Activated CD8-positive, alpha-beta T cell treated with anti-CD3 and anti-CD28 coated beads for 36 hours (primary cell): ENCODE measurements at regions not wholly inside any gene's neighbourhood (a gene's known extent, or its start where the extent isn't known, plus 50 kb on each side); places are given as distances from the start of the nearest gene placed in this dataset.

Experiments used
- ATAC-seq: fragments of 200-7000 bp; cut with Tn5 transposase; one replicate; pipeline ENCODE4 v1.10.0; 2021; ENCODE audit warnings: mild to moderate bottlenecking, moderate library complexity
- CTCF ChIA-PET: fragments of 350-600 bp; sonication (Branson Sonifier 250); formaldehyde crosslinking; loops from one replicate; lab custom pipeline; 2021; ENCODE audit warnings: antibody characterized with exemption; lab: Charles Lee
- POLR2A ChIA-PET: fragments of 350-600 bp; sonication (Branson Sonifier 250); formaldehyde crosslinking; loops from one replicate; lab custom pipeline; 2021; ENCODE audit warnings: antibody characterized with exemption; lab: Charles Lee
- DNase-seq: peaks from one replicate; pipeline ENCODE4 v3.0.0-alpha.2; 2020
- H3K27ac Mint-ChIP-seq: one replicate; pipeline ENCODE4 v1.8.0; 2021; ENCODE audit warnings: mild to moderate bottlenecking, mixed read lengths
- H3K27me3 Mint-ChIP-seq: one replicate; pipeline ENCODE4 v1.8.0; 2021; ENCODE audit warnings: mixed read lengths
- H3K36me3 Mint-ChIP-seq: one replicate; pipeline ENCODE4 v1.8.0; 2021; ENCODE audit warnings: low read depth, mixed read lengths
- H3K4me1 Mint-ChIP-seq: one replicate; pipeline ENCODE4 v1.8.0; 2021; ENCODE audit warnings: low read depth, mixed read lengths
- H3K4me3 Mint-ChIP-seq: one replicate; pipeline ENCODE4 v1.8.0; 2021; ENCODE audit warnings: mild to moderate bottlenecking, moderate library complexity, mixed read lengths
- H3K9me3 Mint-ChIP-seq: one replicate; pipeline ENCODE4 v1.8.0; 2021; ENCODE audit warnings: mixed read lengths
- intact Hi-C: fragments of 100-400 bp; cut with micrococcal nuclease; formaldehyde crosslinking; loops from one replicate; pipeline ENCODE4 v1.10.0; 2022
- TF ChIP-seq, protein P1 (sequence below): fragments of 200-600 bp; IDR thresholded peaks from one replicate; pipeline ENCODE4 v1.8.0; 2022; ENCODE audit warnings: antibody characterized with exemption, mild to moderate bottlenecking

GRCh38 chr2:234339501-234339900, 157.4 kb downstream of the ARL4C start:
- H3K9me3 Mint-ChIP-seq, result peaks cover 9% of the 10 kb centered on the region
- CTCF ChIA-PET, result no interaction called here
- H3K27me3 Mint-ChIP-seq, result no peaks in the 10 kb centered on the region
- DNase-seq, result no peak
- POLR2A ChIA-PET, result no interaction called here
- no peak for ATAC-seq
- no peak overlapping the region for H3K4me3 Mint-ChIP-seq
- intact Hi-C loops, result no loop called here
- no peak overlapping the region for H3K27ac Mint-ChIP-seq
- peaks cover 2% of the 10 kb centered on the region for H3K36me3 Mint-ChIP-seq
- TF ChIP-seq, protein P1, sequence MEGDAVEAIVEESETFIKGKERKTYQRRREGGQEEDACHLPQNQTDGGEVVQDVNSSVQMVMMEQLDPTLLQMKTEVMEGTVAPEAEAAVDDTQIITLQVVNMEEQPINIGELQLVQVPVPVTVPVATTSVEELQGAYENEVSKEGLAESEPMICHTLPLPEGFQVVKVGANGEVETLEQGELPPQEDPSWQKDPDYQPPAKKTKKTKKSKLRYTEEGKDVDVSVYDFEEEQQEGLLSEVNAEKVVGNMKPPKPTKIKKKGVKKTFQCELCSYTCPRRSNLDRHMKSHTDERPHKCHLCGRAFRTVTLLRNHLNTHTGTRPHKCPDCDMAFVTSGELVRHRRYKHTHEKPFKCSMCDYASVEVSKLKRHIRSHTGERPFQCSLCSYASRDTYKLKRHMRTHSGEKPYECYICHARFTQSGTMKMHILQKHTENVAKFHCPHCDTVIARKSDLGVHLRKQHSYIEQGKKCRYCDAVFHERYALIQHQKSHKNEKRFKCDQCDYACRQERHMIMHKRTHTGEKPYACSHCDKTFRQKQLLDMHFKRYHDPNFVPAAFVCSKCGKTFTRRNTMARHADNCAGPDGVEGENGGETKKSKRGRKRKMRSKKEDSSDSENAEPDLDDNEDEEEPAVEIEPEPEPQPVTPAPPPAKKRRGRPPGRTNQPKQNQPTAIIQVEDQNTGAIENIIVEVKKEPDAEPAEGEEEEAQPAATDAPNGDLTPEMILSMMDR, result no peak
- peaks cover 12% of the 10 kb centered on the region for H3K4me1 Mint-ChIP-seq

DNA sequence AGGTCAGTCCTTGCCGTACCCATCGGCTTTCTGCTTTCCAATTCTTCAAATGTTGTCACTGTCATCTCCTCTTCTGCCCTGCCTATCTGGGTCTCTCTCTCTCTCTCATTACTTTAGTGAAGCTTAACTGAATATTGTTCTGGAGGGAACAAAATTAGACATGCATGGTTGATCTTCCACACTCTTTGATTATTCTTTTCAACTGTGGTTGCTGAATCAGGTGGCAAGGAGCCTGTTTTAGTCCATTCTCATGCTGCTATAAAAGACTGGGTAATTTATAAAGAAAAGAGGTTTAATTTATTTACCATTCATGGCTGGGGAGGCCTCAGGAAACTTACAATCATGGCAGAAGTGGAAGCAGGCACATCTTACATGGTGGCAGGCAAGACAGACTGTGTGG, 157.9 kb downstream of the ARL4C start:
- H3K27ac Mint-ChIP-seq, result no peak overlapping the region
- no peak overlapping the region for H3K4me3 Mint-ChIP-seq
- POLR2A ChIA-PET, result interaction anchor here (0.7 kb wide), 1 partner anchor 16 kb away, joined by 3 read pairs; no protein-coding TSS in a partner anchor

GRCh38 chr2:234335661-234336228, 161.1 kb downstream of the ARL4C start:
- Mint-ChIP-seq H3K27ac (peak overlapping the region; percentile 48), H3K9me3 (peaks cover 9% of the 10 kb centered on the region), H3K36me3 (peaks cover 2% of the 10 kb centered on the region), H3K4me3 (no peak overlapping the region), H3K4me1 (peaks cover 25% of the 10 kb centered on the region), H3K27me3 (no peaks in the 10 kb centered on the region)
- TF ChIP-seq, protein P1, result no peak
- intact Hi-C loops, result no loop called here
- ChIA-PET CTCF (interaction anchor here (1.4 to 2.2 kb wide), 2 partner anchors 46 to 63 kb away, joined by 3 to 8 read pairs; no protein-coding TSS in a partner anchor), POLR2A (interaction anchor here (1.0 kb wide), 1 partner anchor 120 kb away, joined by 3 read pairs; no protein-coding TSS in a partner anchor)
- ATAC-seq (peak; percentile 84), DNase-seq (peak; percentile 61)

More for the DNA sequence above, 157.9 kb downstream of the ARL4C start:
- H3K27me3 Mint-ChIP-seq, result no peaks in the 10 kb centered on the region
- H3K4me1 Mint-ChIP-seq, result peaks cover 15% of the 10 kb centered on the region
- H3K36me3 Mint-ChIP-seq, result peaks cover 2% of the 10 kb centered on the region
- intact Hi-C loops, result no loop called here
- TF ChIP-seq, protein P1, result no peak
- ATAC-seq (no peak), DNase-seq (no peak)
- CTCF ChIA-PET, result no interaction called here
- H3K9me3 Mint-ChIP-seq, result peaks cover 9% of the 10 kb centered on the region

- peaks cover 2% of the 10 kb centered on the region for H3K36me3 Mint-ChIP-seq
- ChIA-PET POLR2A (interaction anchor here (0.9 kb wide), 1 partner anchor 32 kb away, joined by 4 read pairs; no protein-coding TSS in a partner anchor), CTCF (interaction anchor here (1.3 to 2.2 kb wide), 3 partner anchors 34 to 64 kb away, joined by 3 to 8 read pairs (median 3); no protein-coding TSS in a partner anchor)
- no peak overlapping the region for H3K27ac Mint-ChIP-seq
- H3K4me1 Mint-ChIP-seq, result peaks cover 25% of the 10 kb centered on the region
- intact Hi-C loops, result no loop called here
- no peaks in the 10 kb centered on the region for H3K27me3 Mint-ChIP-seq
- TF ChIP-seq, protein P1, result no peak
- H3K4me3 Mint-ChIP-seq, result no peak overlapping the region
- ATAC-seq, result no peak
- H3K9me3 Mint-ChIP-seq, result peaks cover 9% of the 10 kb centered on the region
- no peak for DNase-seq
Observed at GRCh38 chr2:234334756-234335155, 162.1 kb downstream of the ARL4C start.

GRCh38 chr2:234334151-234334550, 162.7 kb downstream of the ARL4C start:
- Mint-ChIP-seq H3K4me3 (no peak overlapping the region), H3K9me3 (peaks cover 5% of the 10 kb centered on the region), H3K27ac (no peak overlapping the region), H3K36me3 (peaks cover 2% of the 10 kb centered on the region), H3K4me1 (peaks cover 25% of the 10 kb centered on the region), H3K27me3 (no peaks in the 10 kb centered on the region)
- DNase-seq (no peak), ATAC-seq (no peak)
- TF ChIP-seq, protein P1, result no peak
- CTCF ChIA-PET, result interaction anchor here (1.3 to 2.2 kb wide), 2 partner anchors 35 to 45 kb away, joined by 3 to 8 read pairs; no protein-coding TSS in a partner anchor
- intact Hi-C loops, result no loop called here
- POLR2A ChIA-PET, result interaction anchor here (0.9 kb wide), 1 partner anchor 32 kb away, joined by 4 read pairs; no protein-coding TSS in a partner anchor
